GM12891 (cell line): ENCODE measurements at regions not wholly inside any gene's neighbourhood (a gene's known extent, or its start where the extent isn't known, plus 50 kb on each side); places are given as distances from the start of the nearest gene placed in this dataset.

Experiments used
- POLR2A ChIP-seq: IDR thresholded peaks from 2 replicates; pipeline ENCODE4 v1.6.1; 2011; ENCODE audit warnings: low read depth, low read length, control low read depth
- POLR2AphosphoS5 ChIP-seq: IDR thresholded peaks from 2 replicates; pipeline ENCODE4 v1.6.1; 2011; ENCODE audit warnings: low read depth, low read length, control low read depth
- SPI1 ChIP-seq: IDR thresholded peaks from 2 replicates; pipeline ENCODE4 v1.6.1; 2011; ENCODE audit warnings: low read depth, low read length, control low read depth

GRCh38 chr5:91297994-91298393 is 85.1 kb downstream of the ARRDC3 start:
- TF ChIP-seq SPI1, result no peak
- TF ChIP-seq POLR2AphosphoS5, result no peak
- no peak for TF ChIP-seq POLR2A
